ENCODE measurements at regions not wholly inside any gene's neighbourhood (a gene's known extent, or its start where the extent isn't known, plus 50 kb on each side); places are given as distances from the start of the nearest gene placed in this dataset.

GRCh38 chr4:79207281-79207680, 118.6 kb downstream of the NAA11 start:
- TF ChIP-seq CTCF (IDR thresholded peaks at IDR 0.05; ENCODE audit: insufficient read depth, low read length) (no peak), GABPA (IDR thresholded peaks at IDR 0.05; ENCODE audit: low read depth) (no peak)

Data from HL-60 (cell line).